Coronary artery (tissue), 2 donors: ENCODE measurements at regions not wholly inside any gene's neighbourhood (a gene's known extent, or its start where the extent isn't known, plus 50 kb on each side); places are given as distances from the start of the nearest gene placed in this dataset.
"Not testable (repeated sequence)": the region's sequence is repeated elsewhere in the genome, so short reads cannot be mapped to it uniquely, and the experiment has no call there.

Experiments
- DNase-seq: peaks from one replicate; pipeline ENCODE4 v3.0.0-alpha.2; 2017; ENCODE audit warnings: low spot score
- H3K27ac ChIP-seq, 2 donors: fragments of 200-600 bp; sonication (generic); one replicate each; pipeline ENCODE4 v1.5.1; 2016 to 2019
- H3K4me3 ChIP-seq: fragments of 200-600 bp; sonication (generic); 2 replicates; pipeline ENCODE4 v1.5.1; 2016; ENCODE audit warnings: mild to moderate bottlenecking, moderate library complexity
- TF ChIP-seq, protein P1 (sequence below): fragments of 200-600 bp; sonication (generic); IDR thresholded peaks from one replicate; pipeline ENCODE4 v1.5.1; 2019; ENCODE audit warnings: antibody characterized with exemption

DNA sequence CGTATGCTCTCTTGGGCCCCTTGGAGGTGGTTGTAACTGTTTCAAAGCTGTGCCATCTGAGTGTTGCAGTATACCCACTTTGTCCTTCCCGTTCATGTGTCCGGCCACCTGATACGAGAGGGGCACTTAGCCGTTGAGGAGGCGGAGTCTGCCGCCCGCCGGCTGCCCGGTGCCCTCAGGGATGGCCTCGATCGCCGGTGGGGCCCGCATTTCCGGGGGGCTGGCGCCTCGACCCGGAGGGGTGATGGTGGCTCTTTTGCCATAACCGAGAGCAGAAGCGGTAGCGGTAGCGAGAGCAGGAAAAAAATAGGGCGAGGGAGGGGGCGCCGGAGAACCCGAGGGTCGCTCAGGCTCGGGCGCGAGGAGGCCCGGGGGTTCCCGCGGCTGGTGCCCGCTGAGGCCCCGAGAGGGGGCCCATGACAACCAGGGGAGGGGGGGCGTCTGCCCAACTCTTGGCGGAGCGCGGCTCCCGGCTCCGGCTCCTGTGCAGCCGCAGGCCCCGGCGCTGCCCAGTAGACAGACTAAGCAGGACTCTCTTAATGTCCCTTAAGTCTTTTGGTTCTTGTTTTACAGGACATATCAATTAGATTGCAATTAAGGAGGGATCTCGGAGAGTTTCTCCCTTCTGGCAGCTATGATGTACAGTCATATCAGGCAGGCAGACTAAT lies 342.7 kb upstream of the SGCG start:
- H3K4me3 ChIP-seq = peak overlapping the region; percentile 62
- DNase-seq = no peak
- TF ChIP-seq, protein P1, sequence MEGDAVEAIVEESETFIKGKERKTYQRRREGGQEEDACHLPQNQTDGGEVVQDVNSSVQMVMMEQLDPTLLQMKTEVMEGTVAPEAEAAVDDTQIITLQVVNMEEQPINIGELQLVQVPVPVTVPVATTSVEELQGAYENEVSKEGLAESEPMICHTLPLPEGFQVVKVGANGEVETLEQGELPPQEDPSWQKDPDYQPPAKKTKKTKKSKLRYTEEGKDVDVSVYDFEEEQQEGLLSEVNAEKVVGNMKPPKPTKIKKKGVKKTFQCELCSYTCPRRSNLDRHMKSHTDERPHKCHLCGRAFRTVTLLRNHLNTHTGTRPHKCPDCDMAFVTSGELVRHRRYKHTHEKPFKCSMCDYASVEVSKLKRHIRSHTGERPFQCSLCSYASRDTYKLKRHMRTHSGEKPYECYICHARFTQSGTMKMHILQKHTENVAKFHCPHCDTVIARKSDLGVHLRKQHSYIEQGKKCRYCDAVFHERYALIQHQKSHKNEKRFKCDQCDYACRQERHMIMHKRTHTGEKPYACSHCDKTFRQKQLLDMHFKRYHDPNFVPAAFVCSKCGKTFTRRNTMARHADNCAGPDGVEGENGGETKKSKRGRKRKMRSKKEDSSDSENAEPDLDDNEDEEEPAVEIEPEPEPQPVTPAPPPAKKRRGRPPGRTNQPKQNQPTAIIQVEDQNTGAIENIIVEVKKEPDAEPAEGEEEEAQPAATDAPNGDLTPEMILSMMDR = no peak
- H3K27ac ChIP-seq = no peak overlapping the region

DNA sequence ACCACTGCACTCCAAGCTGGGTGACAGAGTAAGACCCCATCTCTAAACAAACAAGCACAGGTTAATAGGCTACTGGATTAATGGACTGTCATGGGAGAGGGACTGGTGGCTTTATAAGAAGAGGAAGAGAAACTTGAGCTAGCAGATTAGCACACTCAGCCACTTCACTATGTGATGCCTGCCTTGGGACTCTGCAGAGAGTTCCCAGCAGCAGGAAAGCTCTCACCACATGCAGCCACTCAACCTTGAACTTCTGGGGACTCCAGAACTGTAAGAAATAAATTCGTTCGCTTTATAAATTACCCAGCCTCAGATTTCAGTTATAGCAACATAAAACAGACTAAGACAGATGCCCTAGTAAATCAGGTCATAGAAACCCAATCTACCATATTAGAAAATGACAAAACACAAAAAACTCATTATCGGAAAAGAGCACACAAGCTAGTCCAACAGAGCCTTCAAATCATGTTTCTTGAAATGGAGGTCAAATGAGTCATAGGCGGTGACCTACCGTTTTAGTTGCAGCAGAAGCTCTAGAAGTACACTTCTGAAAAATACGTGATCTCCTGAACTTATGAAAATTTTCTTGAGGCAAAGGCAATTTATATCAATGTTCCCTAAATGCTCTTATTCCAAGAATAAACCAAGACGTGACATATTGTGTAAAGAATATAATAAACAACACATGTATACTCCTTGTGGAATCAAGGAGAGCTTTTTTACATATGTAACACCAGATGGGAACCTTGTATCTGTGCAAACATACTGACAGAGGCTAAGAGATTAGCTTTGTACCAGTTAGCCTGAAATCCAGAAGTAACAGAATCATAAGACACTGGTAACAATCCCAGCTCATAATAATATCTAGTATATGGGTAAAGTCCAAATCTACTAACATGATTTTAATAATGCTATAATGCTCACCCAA lies 340.9 kb upstream of the SGCG start:
- DNase-seq = no peak
- TF ChIP-seq, protein P1 = no peak
- Histone ChIP-seq H3K27ac (no peak overlapping the region), H3K4me3 (no peak overlapping the region)

DNA sequence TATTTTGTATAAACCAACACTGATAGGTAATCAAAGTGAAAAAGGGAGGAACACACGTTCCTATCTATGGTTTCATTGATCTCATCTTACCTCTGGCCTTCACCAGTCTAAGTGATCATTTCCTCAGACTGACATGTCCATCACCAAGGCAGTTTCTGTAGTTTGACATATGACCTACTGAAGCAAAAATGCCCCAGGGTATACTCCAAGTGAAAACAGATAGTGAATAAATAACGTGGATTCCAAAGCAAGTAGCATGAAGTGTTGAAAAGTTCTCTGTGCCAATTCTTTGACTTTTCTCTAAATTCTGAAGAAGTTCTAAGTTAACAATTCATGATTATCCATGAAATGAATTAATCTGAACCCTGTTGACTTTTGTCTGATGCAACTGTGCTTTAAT lies 334.2 kb upstream of the SGCG start:
- no peak overlapping the region for H3K27ac ChIP-seq
- H3K4me3 ChIP-seq = no peak overlapping the region
- no peak for DNase-seq
- TF ChIP-seq, protein P1 = no peak

DNA sequence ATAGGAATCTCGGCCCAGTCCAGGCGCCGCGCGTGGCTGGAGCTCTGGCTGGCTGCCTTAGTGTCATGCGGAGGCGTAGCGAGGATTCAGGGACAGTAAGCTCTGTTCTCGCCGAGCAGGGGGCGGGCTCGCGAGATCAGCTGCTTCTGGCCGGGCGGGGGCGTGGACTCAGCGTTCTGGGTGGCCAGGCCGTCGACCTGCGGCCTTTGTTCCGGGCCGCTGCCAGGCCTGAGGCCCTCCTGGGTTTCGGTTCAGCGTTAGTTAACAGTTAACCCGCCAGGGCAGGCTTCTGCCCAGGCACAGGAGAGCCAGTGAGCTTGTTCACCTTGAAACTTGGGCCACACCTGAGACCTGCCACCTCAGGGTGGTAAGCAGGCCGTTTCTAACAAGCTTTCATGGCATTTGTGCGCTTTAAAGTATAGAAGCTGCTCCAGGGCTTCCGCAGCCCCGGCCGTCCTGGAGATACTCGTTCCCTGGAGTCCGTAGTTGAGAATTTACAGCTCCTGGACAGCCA lies 332.2 kb upstream of the SGCG start:
- H3K27ac ChIP-seq = no peak overlapping the region
- no peak for DNase-seq

DNA sequence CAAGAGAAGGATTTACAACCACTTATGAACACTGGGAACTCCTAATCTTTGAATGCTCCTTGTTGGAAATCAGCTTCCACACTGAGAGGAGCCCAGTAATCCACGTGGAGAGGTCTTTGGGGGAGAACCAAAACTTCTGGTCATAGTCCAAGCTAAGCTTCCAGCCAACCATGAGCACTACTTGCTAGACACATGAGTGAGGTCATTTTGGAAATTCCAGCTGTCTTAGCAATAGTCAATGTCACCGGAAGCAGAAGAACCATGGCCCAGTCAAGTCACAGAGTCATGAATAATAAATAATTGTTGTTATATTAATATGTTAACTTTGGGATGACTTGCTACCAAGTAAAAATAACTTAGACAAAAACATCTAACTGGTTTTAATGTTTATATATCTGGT lies 324.9 kb upstream of the SGCG start:
- Histone ChIP-seq H3K4me3 (no peak overlapping the region), H3K27ac (no peak overlapping the region)
- TF ChIP-seq, protein P1 = no peak
- no peak for DNase-seq

More for the DNA sequence above, 332.2 kb upstream of the SGCG start:
- no peak overlapping the region for H3K4me3 ChIP-seq
- TF ChIP-seq, protein P1 = no peak

DNA sequence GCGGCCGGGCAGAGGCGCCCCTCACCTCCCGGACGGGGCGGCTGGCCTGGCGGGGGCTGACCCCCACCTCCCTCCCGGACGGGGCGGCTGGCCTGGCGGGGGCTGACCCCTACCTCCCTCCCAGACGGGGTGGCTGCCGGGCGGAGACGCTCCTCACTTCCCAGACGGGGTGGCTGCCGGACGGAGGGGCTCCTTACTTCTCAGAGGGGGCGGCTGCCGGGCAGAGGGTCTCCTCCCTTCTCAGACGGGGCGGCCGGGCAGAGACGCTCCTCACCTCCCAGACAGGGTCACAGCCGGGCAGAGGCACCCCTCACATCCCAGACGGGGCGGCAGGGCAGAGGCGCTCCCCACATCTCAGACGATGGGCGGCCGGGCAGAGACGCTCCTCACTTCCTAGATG lies 321.8 kb upstream of the SGCG start:
- H3K27ac ChIP-seq, H3K4me3 ChIP-seq, DNase-seq: not testable (repeated sequence)

DNA sequence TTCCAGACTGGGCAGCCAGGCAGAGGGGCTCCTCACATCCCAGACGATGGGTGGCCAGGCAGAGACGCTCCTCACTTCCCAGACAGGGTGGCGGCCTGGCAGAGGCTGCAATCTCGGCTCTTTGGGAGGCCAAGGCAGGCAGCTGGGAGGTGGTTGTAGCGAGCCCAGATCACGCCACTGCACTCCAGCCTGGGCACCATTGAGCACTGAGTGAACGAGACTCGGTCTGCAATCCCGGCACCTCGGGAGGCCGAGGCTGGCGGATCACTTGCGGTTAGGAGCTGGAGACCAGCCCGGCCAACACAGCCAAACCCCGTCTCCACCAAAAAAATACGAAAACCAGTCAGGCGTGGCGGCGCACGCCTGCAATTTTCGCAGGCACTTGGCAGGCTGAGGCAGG lies 321.4 kb upstream of the SGCG start:
- DNase-seq, H3K27ac ChIP-seq, H3K4me3 ChIP-seq: not testable (repeated sequence)
